Heart right ventricle (tissue), 16 donors: ENCODE measurements at regions not wholly inside any gene's neighbourhood (a gene's known extent, or its start where the extent isn't known, plus 50 kb on each side); places are given as distances from the start of the nearest gene placed in this dataset.
"Not testable (repeated sequence)": the region's sequence is repeated elsewhere in the genome, so short reads cannot be mapped to it uniquely, and the experiment has no call there.

Experiments
- ATAC-seq, 8 donors: fragments of 200-7000 bp; cut with Tn5 transposase; one replicate each; pipeline ENCODE4 v1.9.1; 2020; ENCODE audit warnings: mild to moderate bottlenecking in 8 of 8, moderate library complexity in 8 of 8, moderate number of reproducible peaks in 1 of 8
- DNase-seq, 2 donors: peaks; one replicate each; pipeline ENCODE4 v3.0.0-alpha.2; 2020
- H3K27ac ChIP-seq, 10 donors: fragments of 200-600 bp; sonication (generic) in 2 of 10; one replicate each; pipeline versions ENCODE4 v1.5.0 to v1.8.0; 2020 to 2022; ENCODE audit warnings: mild to moderate bottlenecking in 3 of 10
- H3K27me3 ChIP-seq, 7 donors: fragments of 200-600 bp; one replicate each; pipeline ENCODE4 v1.8.0; 2021 to 2022; ENCODE audit warnings: mild to moderate bottlenecking in 2 of 7
- H3K36me3 ChIP-seq, 9 donors: fragments of 200-600 bp; sonication (generic) in 1 of 9; one replicate each; pipeline versions ENCODE4 v1.5.0 to v1.8.0; 2020 to 2022; ENCODE audit warnings: mild to moderate bottlenecking in 2 of 9
- H3K4me1 ChIP-seq, 9 donors: fragments of 200-600 bp; sonication (generic) in 1 of 9; one replicate each; pipeline versions ENCODE4 v1.5.0 to v1.8.0; 2020 to 2022; ENCODE audit warnings: mild to moderate bottlenecking in 4 of 9
- H3K4me3 ChIP-seq, 10 donors: fragments of 200-600 bp; sonication (generic) in 2 of 10; one replicate each; pipeline versions ENCODE4 v1.5.0 to v1.8.0; 2020 to 2022; ENCODE audit warnings: mild to moderate bottlenecking in 7 of 10, moderate library complexity in 2 of 10
- H3K9me3 ChIP-seq, 11 donors: fragments of 200-600 bp in 10 of 11; sonication (generic) in 2 of 11; one replicate each; pipeline versions ENCODE4 v1.5.0 to v1.8.0; 2013 to 2022; ENCODE audit warnings: mild to moderate bottlenecking in 2 of 11, control low read depth in 1 of 11, moderate library complexity in 1 of 11
- CTCF ChIP-seq, 9 donors: fragments of 200-600 bp; sonication (generic) in 2 of 9; IDR thresholded peaks; one replicate each; pipeline versions ENCODE4 v1.5.0 to v1.8.0; 2021 to 2022; ENCODE audit warnings: antibody characterized with exemption in 9 of 9, mild to moderate bottlenecking in 5 of 9, moderate library complexity in 1 of 9
- WGBS, 2 donors: extraction: QIAGEN DNeasy Blood & Tissue Kit; methylation state at CpG; one replicate each; pipeline ENCODE4 v1.1.7; 2013; ENCODE audit warnings: inconsistent platforms in 1 of 2; 5-methylcytosine and 5-hydroxymethylcytosine counted together
- intact Hi-C, 10 donors: fragments of 100-400 bp; cut with DNase I; formaldehyde crosslinking; loops; one replicate each; pipeline versions ENCODE4 v1.11.1 to v1.14.2; 2022
- donor health status: Arrhythmogenic right ventricular cardiomyopathy.
- donor health status: ischemic (EF 13 %, LVEDD 7.1; RV severe dilation, severe dysfunction).
- donor health status: healthy with polysubstance abuse.
- donor health status: DM: no; HTN: yes; CAD: no.
- donor health status: DM: no; HTN: no; CAD: no.
- donor health status: ischemic (EF 25% LVEDD 6.9; RV normal size, moderate dysfunction).
- donor health status: ischemic (EF 25% LVEDD 5.7; RV mildly dilated, moderate dysfunction).
- donor health status: healthy.
- donor health status: DM: yes; HTN: yes; CAD: no.
- donor health status: Ischemic cardiomyopathy.
- donor health status: ischemic (EF 35%, LVEDD 5.7; RV mildly dilated, moderate dysfunction).
- donor health status: nonischemic (EF 11% LVEDD 7.7; RV severe dilation, severe dysfunction).
- donor health status: DM: yes; HTN: yes; CAD: no.
- donor health status: PGD.
- donor health status: ischemic (EF 29% LVEDD 5.4; RV normal size, mild dysfunction).
- donor health status: nonischemic (EF 23%, LVEDD 6.1; RV moderate dilation, normal function).

- Histone ChIP-seq H3K4me1 (no peaks in the 10 kb centered on the region), H3K27me3 (no peaks in the 10 kb centered on the region), H3K27ac (no peak overlapping the region), H3K9me3 (no peaks in the 10 kb centered on the region), H3K36me3 (no peaks in the 10 kb centered on the region), H3K4me3 (no peak overlapping the region)
- intact Hi-C loops, result no loop called here
- ATAC-seq, result no peak
- DNase-seq, result no peak
- WGBS, 2 donors, result 61 to 62% methylated on average over 2 of the region's 2 CpGs
- TF ChIP-seq CTCF (IDR thresholded peaks at IDR 0.05), result no peak
Observed at GRCh38 chr11:80282643-80283042, 841.8 kb upstream of the TENM4 start.

DNA sequence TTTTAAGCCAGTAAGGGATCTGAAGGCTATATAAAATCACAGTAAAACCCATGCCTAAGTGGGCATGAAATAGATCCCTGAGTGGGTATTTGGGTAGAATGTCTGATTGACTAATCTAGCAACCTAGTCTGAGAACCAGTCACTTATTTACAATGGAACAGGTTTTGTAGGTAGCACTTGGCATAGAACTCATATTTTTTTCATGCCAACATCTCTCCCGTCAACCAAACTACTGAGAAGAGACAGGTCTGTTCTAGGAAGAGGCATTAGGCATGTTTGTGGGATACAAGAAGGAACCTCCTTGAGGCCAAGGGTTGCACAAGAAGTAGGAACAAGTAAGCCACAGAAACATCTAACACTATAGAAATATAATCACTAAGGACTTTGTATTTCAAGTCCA, 840.4 kb upstream of the TENM4 start:
- Histone ChIP-seq H3K27ac (no peak overlapping the region), H3K4me1 (no peaks in the 10 kb centered on the region), H3K9me3 (no peaks in the 10 kb centered on the region), H3K4me3 (no peak overlapping the region), H3K27me3 (no peaks in the 10 kb centered on the region), H3K36me3 (no peaks in the 10 kb centered on the region)
- 56 to 72% methylated on average over 1 of the region's 1 CpG for WGBS, 2 donors
- ATAC-seq, result no peak
- no peak for DNase-seq
- intact Hi-C loops, result no loop called here
- no peak for TF ChIP-seq CTCF (IDR thresholded peaks at IDR 0.05)

GRCh38 chr11:80280737-80281136, 839.9 kb upstream of the TENM4 start:
- ATAC-seq, result peak in 7 of 8 donors; percentile 61 to 81 (median 63)
- no peak overlapping the region for H3K4me3 ChIP-seq
- no peak for TF ChIP-seq CTCF (IDR thresholded peaks at IDR 0.05)
- peak in 1 of 2 donors; percentile 36 for DNase-seq
- intact Hi-C loops, result no loop called here
- no peaks in the 10 kb centered on the region for H3K36me3 ChIP-seq
- no peaks in the 10 kb centered on the region for H3K4me1 ChIP-seq
- H3K27ac ChIP-seq, result no peak overlapping the region
- H3K9me3 ChIP-seq, result no peaks in the 10 kb centered on the region
- 38 to 47% methylated on average over 3 of the region's 3 CpGs for WGBS, 2 donors
- no peaks in the 10 kb centered on the region for H3K27me3 ChIP-seq

- ATAC-seq, result no peak
- H3K9me3 ChIP-seq, result peaks cover 0 to 4% (median 0%) of the 10 kb centered on the region in 11 donors
- WGBS, 2 donors, result 77 to 84% methylated on average over 5 of the region's 5 CpGs
- H3K4me1 ChIP-seq, result no peaks in the 10 kb centered on the region
- H3K4me3 ChIP-seq, result no peak overlapping the region
- intact Hi-C loops, result no loop called here
- no peaks in the 10 kb centered on the region for H3K36me3 ChIP-seq
- TF ChIP-seq CTCF (IDR thresholded peaks at IDR 0.05), result no peak
- H3K27ac ChIP-seq, result no peak overlapping the region
- DNase-seq, result no peak
- H3K27me3 ChIP-seq, result no peaks in the 10 kb centered on the region
Observed at GRCh38 chr11:80261776-80262175, 820.9 kb upstream of the TENM4 start.

DNA sequence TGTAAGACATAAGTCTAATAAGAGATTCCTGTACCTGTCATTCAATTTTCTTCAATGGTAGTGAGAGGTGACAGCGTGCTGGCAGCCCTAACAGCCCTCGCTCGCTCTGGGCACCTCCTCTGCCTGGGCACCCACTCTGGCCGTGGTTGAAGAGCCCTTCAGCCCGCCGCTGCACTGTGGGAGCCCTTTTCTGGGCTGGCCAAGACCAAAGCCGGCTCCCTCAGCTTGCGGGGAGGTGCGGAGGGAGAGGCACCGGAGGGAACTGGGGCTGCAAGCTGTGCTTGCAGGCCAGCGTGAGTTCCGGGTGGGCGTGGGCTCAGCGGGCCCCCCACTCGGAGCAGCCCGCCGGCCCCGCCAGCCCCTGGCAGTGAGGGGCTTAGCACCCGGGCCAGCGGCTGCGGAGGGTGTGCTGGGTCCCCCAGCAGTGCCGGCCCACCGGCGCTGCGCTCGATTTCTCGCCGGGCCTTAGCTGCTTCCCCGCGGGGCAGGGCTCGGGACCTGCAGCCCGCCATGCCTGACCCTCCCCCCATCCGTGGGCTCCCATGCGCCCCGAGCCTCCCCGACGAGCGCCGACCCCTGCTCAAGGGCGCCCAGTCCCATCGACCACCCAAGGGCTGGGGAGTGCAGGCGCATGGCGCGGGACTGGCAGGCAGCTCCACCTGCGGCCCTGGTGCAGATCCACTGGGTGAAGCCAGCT, 816.6 kb upstream of the TENM4 start:
- H3K9me3 ChIP-seq, H3K4me1 ChIP-seq, H3K4me3 ChIP-seq, DNase-seq, H3K27ac ChIP-seq, H3K36me3 ChIP-seq, intact Hi-C loops, H3K27me3 ChIP-seq, ATAC-seq: not testable (repeated sequence)
- 87 to 91% methylated on average over 27 to 45 of the region's 45 CpGs for WGBS, 2 donors
